H1 (cell line): ENCODE measurements at regions not wholly inside any gene's neighbourhood (a gene's known extent, or its start where the extent isn't known, plus 50 kb on each side); places are given as distances from the start of the nearest gene placed in this dataset.

Experiments used
- CTCF ChIA-PET: fragments of 300-600 bp; sonication (Branson Sonifier 250); formaldehyde crosslinking; loops from one replicate; lab custom pipeline; 2021; ENCODE audit not compliant: partially characterized antibody; lab: Charles Lee
- POLR2A ChIA-PET: fragments of 300-600 bp; sonication (Branson Sonifier 250); formaldehyde crosslinking; loops from one replicate; lab custom pipeline; 2021; ENCODE audit warnings: inconsistent platforms; ENCODE audit not compliant: partially characterized antibody; lab: Charles Lee
- DNase-seq, 2 experiments: peaks; one replicate each; pipeline versions ENCODE4 v3.0.0 to v3.0.0-alpha.2; 2010 to 2022; ENCODE audit warnings: low spot score in 2 of 2, low read depth in 1 of 2, mixed read lengths in 1 of 2
- FAIRE-seq: peaks from 2 replicates; lab custom pipeline; 2011; peaks lifted over from hg19 to GRCh38; lab: Jason Lieb, UNC
- H2AFZ ChIP-seq: 2 replicates; pipeline ENCODE4 v1.8.1; 2012; ENCODE audit warnings: low read length, inconsistent platforms
- H2AK5ac ChIP-seq: 2 replicates; pipeline ENCODE4 v1.6.1; 2013; ENCODE audit warnings: low read depth, low read length
- H2BK120ac ChIP-seq: replicated peaks from 2 replicates; pipeline ENCODE3; 2013; ENCODE audit warnings: low read depth, low read length, inconsistent platforms
- H2BK12ac ChIP-seq: 2 replicates; pipeline ENCODE4 v1.6.1; 2013; ENCODE audit warnings: low read depth, low read length
- H2BK15ac ChIP-seq: 2 replicates; pipeline ENCODE4 v1.6.1; 2013; ENCODE audit warnings: low read length
- H2BK20ac ChIP-seq: 2 replicates; pipeline ENCODE4 v1.6.1; 2013; ENCODE audit warnings: low read length
- H2BK5ac ChIP-seq: 2 replicates; pipeline ENCODE4 v1.6.1; 2013; ENCODE audit warnings: low read depth, low read length
- H3K14ac ChIP-seq: 2 replicates; pipeline ENCODE4 v1.6.1; 2013; ENCODE audit warnings: inconsistent platforms; ENCODE audit not compliant: insufficient read length
- H3K18ac ChIP-seq: 2 replicates; pipeline ENCODE4 v1.6.1; 2013; ENCODE audit warnings: low read length; ENCODE audit errors: extremely low read depth
- H3K23ac ChIP-seq: 2 replicates; pipeline ENCODE4 v1.6.1; 2013; ENCODE audit warnings: inconsistent platforms; ENCODE audit not compliant: insufficient read length
- H3K23me2 ChIP-seq: 2 replicates; pipeline ENCODE4 v1.6.1; 2013; ENCODE audit warnings: low read depth, low read length
- H3K27ac ChIP-seq: 2 replicates; pipeline ENCODE4 v1.6.1; 2011; ENCODE audit warnings: low read depth, low read length, inconsistent platforms
- H3K27me3 ChIP-seq, 4 experiments: replicated peaks in 1 of 4; 1 replicate in 1 of 4; 2 replicates in 3 of 4; pipeline versions ENCODE4 v1.6.1 to v1.8.1; 2011 to 2013; ENCODE audit warnings: low read length in 3 of 4, mild to moderate bottlenecking in 3 of 4, inconsistent platforms in 2 of 4, mixed read lengths in 2 of 4, moderate library complexity in 1 of 4; ENCODE audit not compliant: control insufficient read depth in 3 of 4, insufficient read depth in 3 of 4; ENCODE audit errors: extremely low read depth in 1 of 4
- H3K36me3 ChIP-seq, 4 experiments: 2 replicates each; pipeline versions ENCODE4 v1.6.1 to v1.8.1; 2011 to 2013; ENCODE audit warnings: mild to moderate bottlenecking in 4 of 4, low read length in 3 of 4, moderate library complexity in 2 of 4, control low read depth in 1 of 4, inconsistent platforms in 1 of 4; ENCODE audit not compliant: insufficient read depth in 4 of 4, control insufficient read depth in 2 of 4
- H3K4ac ChIP-seq: replicated peaks from 2 replicates; pipeline ENCODE3; 2013; ENCODE audit warnings: low read length, low read depth, mixed read lengths, inconsistent platforms; ENCODE audit not compliant: insufficient read length
- H3K4me1 ChIP-seq, 4 experiments: replicated peaks in 1 of 4; 1 replicate in 1 of 4; 2 replicates in 3 of 4; pipeline versions ENCODE4 v1.6.1 to v1.8.1; 2011 to 2013; ENCODE audit warnings: low read length in 3 of 4, inconsistent platforms in 2 of 4, mixed read lengths in 1 of 4; ENCODE audit not compliant: insufficient read depth in 4 of 4, control insufficient read depth in 3 of 4
- H3K4me2 ChIP-seq, 2 experiments: 2 replicates each; pipeline versions ENCODE4 v1.6.1 to v1.8.1; 2011 to 2013; ENCODE audit warnings: low read depth in 2 of 2, low read length in 2 of 2, control low read depth in 1 of 2, inconsistent platforms in 1 of 2, mild to moderate bottlenecking in 1 of 2; ENCODE audit not compliant: insufficient read depth in 1 of 2
- H3K4me3 ChIP-seq, 4 experiments: fragments of 200-600, 300-600 bp in 1 of 4; sonication (generic), shearing (Covaris generic), sonication (Bioruptor Twin) in 1 of 4; 2 replicates each; pipeline versions ENCODE4 v1.5.1 to v1.8.1; 2011 to 2016; ENCODE audit warnings: low read length in 4 of 4, low read depth in 3 of 4, control low read depth in 2 of 4, inconsistent platforms in 2 of 4, mild to moderate bottlenecking in 2 of 4, mixed read lengths in 1 of 4, moderate library complexity in 1 of 4; ENCODE audit not compliant: insufficient read depth in 2 of 4; ENCODE audit errors: extremely low read depth in 1 of 4
- H3K56ac ChIP-seq: replicated peaks from 2 replicates; pipeline ENCODE3; 2013; ENCODE audit warnings: low read depth, mild to moderate bottlenecking, mixed read lengths, low read length, inconsistent platforms; ENCODE audit not compliant: insufficient read length
- H3K79me1 ChIP-seq: 2 replicates; pipeline ENCODE4 v1.6.1; 2013; ENCODE audit warnings: low read depth, low read length, control low read depth
- H3K79me2 ChIP-seq, 2 experiments: 2 replicates each; pipeline versions ENCODE4 v1.6.1 to v1.8.1; 2012 to 2013; ENCODE audit warnings: low read length in 2 of 2, mild to moderate bottlenecking in 2 of 2, inconsistent platforms in 1 of 2; ENCODE audit not compliant: insufficient read depth in 2 of 2, control insufficient read depth in 1 of 2
- H3K9ac ChIP-seq, 4 experiments: replicated peaks in 1 of 4; 1 replicate in 1 of 4; 2 replicates in 3 of 4; pipeline versions ENCODE4 v1.6.1 to v1.8.1; 2011 to 2013; ENCODE audit warnings: low read depth in 3 of 4, low read length in 3 of 4, control low read depth in 2 of 4, mild to moderate bottlenecking in 2 of 4, moderate library complexity in 2 of 4, inconsistent platforms in 1 of 4; ENCODE audit errors: extremely low read depth in 1 of 4
- H3K9me3 ChIP-seq, 2 experiments: 2 replicates each; pipeline versions ENCODE4 v1.6.1 to v1.8.1; 2012 to 2013; ENCODE audit warnings: mild to moderate bottlenecking in 2 of 2, moderate library complexity in 2 of 2, control low read depth in 1 of 2, inconsistent platforms in 1 of 2, low read depth in 1 of 2, low read length in 1 of 2, mixed read lengths in 1 of 2; ENCODE audit not compliant: insufficient read depth in 2 of 2
- H4K20me1 ChIP-seq, 2 experiments: replicated peaks in 1 of 2; 2 replicates each; pipeline versions ENCODE3 to v1.8.1; 2011 to 2013; ENCODE audit warnings: inconsistent platforms in 2 of 2, low read length in 2 of 2, mild to moderate bottlenecking in 1 of 2; ENCODE audit not compliant: insufficient read depth in 2 of 2, control insufficient read depth in 1 of 2
- H4K5ac ChIP-seq: 2 replicates; pipeline ENCODE4 v1.6.1; 2013; ENCODE audit warnings: low read length, low read depth, mixed read lengths, inconsistent platforms; ENCODE audit not compliant: insufficient read length
- H4K8ac ChIP-seq: 2 replicates; pipeline ENCODE4 v1.8.0; 2013; ENCODE audit warnings: mild to moderate bottlenecking, moderate library complexity, low read length, inconsistent platforms; ENCODE audit not compliant: insufficient read depth; ENCODE audit errors: extremely low read depth
- H4K91ac ChIP-seq: replicated peaks from 2 replicates; pipeline ENCODE3; 2013; ENCODE audit warnings: low read length, mixed read lengths, inconsistent platforms; ENCODE audit not compliant: insufficient read length
- BRCA1 ChIP-seq: IDR thresholded peaks from 2 replicates; pipeline ENCODE4 v1.6.1; 2012; ENCODE audit warnings: low read depth, low read length, improper control_type of control experiment
- EZH2 ChIP-seq: fragments of 200-600 bp; sonication (generic); IDR thresholded peaks from 2 replicates; pipeline ENCODE4 v1.7.1; 2012; ENCODE audit warnings: low read depth, mild to moderate bottlenecking, moderate library complexity, low read length, inconsistent platforms; ENCODE audit not compliant: severe bottlenecking
- GABPA ChIP-seq: IDR thresholded peaks from 2 replicates; pipeline ENCODE4 v1.6.1; 2011; ENCODE audit warnings: mild to moderate bottlenecking, low read length, moderate library complexity, borderline replicate concordance; ENCODE audit not compliant: insufficient read depth
- KDM1A ChIP-seq: fragments of 200-600, 300-600 bp; sonication (generic); IDR thresholded peaks from 2 replicates; pipeline ENCODE4 v1.7.1; 2016; ENCODE audit warnings: mild to moderate bottlenecking, low read length, borderline replicate concordance
- SIRT6 ChIP-seq: IDR thresholded peaks from one replicate; pipeline ENCODE4 v1.7.1; 2012; ENCODE audit warnings: low read length, inconsistent platforms
- TBP ChIP-seq: IDR thresholded peaks from 2 replicates; pipeline ENCODE4 v1.6.1; 2011; ENCODE audit warnings: low read depth, low read length, improper control_type of control experiment
- TEAD4 ChIP-seq: IDR thresholded peaks from 2 replicates; pipeline ENCODE4 v1.6.1; 2012; ENCODE audit warnings: low read depth, low read length, inconsistent platforms, mixed read lengths
- YY1 ChIP-seq: IDR thresholded peaks from 2 replicates; pipeline ENCODE4 v1.6.1; 2011; ENCODE audit warnings: low read depth, mild to moderate bottlenecking, low read length
- WGBS, 2 experiments: shearing (Covaris generic) in 1 of 2; methylation state at CpG; one replicate each; pipeline versions ENCODE4 v1.1.6 to v1.1.7; 2013 to 2015; ENCODE audit warnings: low lambda C conversion rate in 2 of 2, mixed read lengths in 2 of 2, inconsistent platforms in 1 of 2, low coverage in 1 of 2, missing lambda C conversion rate in 1 of 2; ENCODE audit not compliant: insufficient replicate concordance in 2 of 2, insufficient coverage in 1 of 2, insufficient read length in 1 of 2; ENCODE audit errors: extremely low coverage in 1 of 2, missing lambda C conversion rate in 1 of 2; 5-methylcytosine and 5-hydroxymethylcytosine counted together

GRCh38 chr21:14716761-14717396 lies 170.8 kb upstream of the SAMSN1 start:
- Histone ChIP-seq H4K5ac (no peak overlapping the region), H4K20me1 (no peaks in the 10 kb centered on the region), H4K91ac (no peak overlapping the region), H3K9ac (no peak overlapping the region), H3K27ac (no peak overlapping the region), H2AFZ (no peak overlapping the region), H3K9me3 (no peaks in the 10 kb centered on the region; a peak in 1 of 4 replicates), H2BK120ac (no peak overlapping the region), H3K4me2 (no peak overlapping the region), H2AK5ac (no peak overlapping the region), H3K23ac (no peak overlapping the region), H3K27me3 (no peaks in the 10 kb centered on the region), H2BK20ac (no peak overlapping the region), H3K36me3 (no peaks in the 10 kb centered on the region), H3K23me2 (no peaks in the 10 kb centered on the region), H3K4me1 (no peaks in the 10 kb centered on the region), H2BK5ac (no peak overlapping the region), H3K14ac (no peak overlapping the region), H3K4ac (no peak overlapping the region), H3K18ac (no peak overlapping the region), H3K56ac (no peak overlapping the region), H3K4me3 (no peak overlapping the region), H2BK15ac (no peak overlapping the region), H3K79me2 (no peaks in the 10 kb centered on the region), H2BK12ac (no peak overlapping the region), H3K79me1 (no peaks in the 10 kb centered on the region), H4K8ac (no peak overlapping the region)
- WGBS, 2 experiments, result 73% methylated on average over 3 of the region's 3 CpGs; no CpG with 5 or more reads in 1 of the 2 experiments
- no peak for TF ChIP-seq SIRT6
- no peak for TF ChIP-seq TEAD4
- no peak for TF ChIP-seq BRCA1
- TF ChIP-seq TBP, result no peak
- no peak for TF ChIP-seq GABPA
- TF ChIP-seq YY1, result no peak
- no peak for TF ChIP-seq EZH2
- no peak for TF ChIP-seq KDM1A
- FAIRE-seq, result no peak
- ChIA-PET POLR2A (no interaction called here), CTCF (interaction anchor here (0.6 kb wide), 2 partner anchors 87 to 296 kb away, joined by 3 read pairs; no protein-coding TSS in a partner anchor)
- no peak for DNase-seq
